Tibial nerve (tissue), 3 donors: ENCODE measurements at regions not wholly inside any gene's neighbourhood (a gene's known extent, or its start where the extent isn't known, plus 50 kb on each side); places are given as distances from the start of the nearest gene placed in this dataset.

ENCODE experiments used
- CTCF ChIP-seq, 5 experiments: fragments of 200-600 bp in 3 of 5; fragments of 450-650 bp in 2 of 5; sonication (generic) in 3 of 5; IDR thresholded peaks; one replicate each; pipeline ENCODE4 v1.5.1; 2016 to 2019; ENCODE audit warnings: antibody characterized with exemption in 5 of 5, mild to moderate bottlenecking in 3 of 5, moderate library complexity in 2 of 5
- POLR2A ChIP-seq, 2 donors: fragments of 450-650 bp; IDR thresholded peaks; one replicate each; pipeline ENCODE4 v1.6.1; 2017; ENCODE audit warnings: antibody characterized with exemption in 2 of 2, mild to moderate bottlenecking in 2 of 2, moderate library complexity in 2 of 2

GRCh38 chr9:29078063-29078666 lies 1504.9 kb upstream of the C9orf72 start:
- TF ChIP-seq CTCF (IDR thresholded peaks at IDR 0.05) (no peak), POLR2A (IDR thresholded peaks at IDR 0.05) (no peak)
